IMR-90 (cell line): ENCODE measurements at regions not wholly inside any gene's neighbourhood (a gene's known extent, or its start where the extent isn't known, plus 50 kb on each side); places are given as distances from the start of the nearest gene placed in this dataset.

ENCODE experiments used
- ATAC-seq: fragments of 200-7000 bp; cut with Tn5 transposase; 2 replicates; pipeline ENCODE4 v1.9.1; 2020; ENCODE audit warnings: low read depth, mild to moderate bottlenecking, moderate library complexity
- BruUV-seq: library from RNA; stranded (reverse); fragments of 400-500 nt; replicated peaks from 2 replicates; lab custom pipeline; 2021; lab: Mats Ljungman, UMichigan
- CTCF ChIA-PET: fragments of 300-600 bp; formaldehyde crosslinking; extraction: SDS; loops from one replicate; lab custom pipeline; 2021; ENCODE audit warnings: antibody characterized with exemption; lab: Yijun Ruan, JAX
- POLR2A ChIA-PET: fragments of 300-600 bp; sonication (Branson Sonifier 250); formaldehyde crosslinking; loops from one replicate; lab custom pipeline; 2022; ENCODE audit warnings: antibody characterized with exemption; ENCODE audit not compliant: unreplicated experiment; lab: Charles Lee
- DNase-seq: peaks from one replicate; pipeline ENCODE4 v3.0.0; 2013
- H2AFZ ChIP-seq: replicated peaks from 2 replicates; pipeline ENCODE3; 2013; ENCODE audit warnings: low read length, mild to moderate bottlenecking; ENCODE audit not compliant: poor library complexity
- H2AK5ac ChIP-seq: 2 replicates; pipeline ENCODE4 v1.6.1; 2013; ENCODE audit warnings: low read depth, low read length, inconsistent platforms
- H2AK9ac ChIP-seq: replicated peaks from 2 replicates; pipeline ENCODE3; 2013; ENCODE audit warnings: mild to moderate bottlenecking, low read depth, low read length, moderate library complexity; ENCODE audit not compliant: poor library complexity
- H2BK120ac ChIP-seq: 2 replicates; pipeline ENCODE4 v1.6.1; 2013; ENCODE audit warnings: low read depth, low read length, inconsistent platforms
- H2BK15ac ChIP-seq: 3 replicates; pipeline ENCODE4 v1.6.1; 2013; ENCODE audit warnings: low read depth, low read length, inconsistent platforms
- H2BK20ac ChIP-seq: 2 replicates; pipeline ENCODE4 v1.6.1; 2013; ENCODE audit warnings: low read depth, mild to moderate bottlenecking, inconsistent platforms, low read length, moderate library complexity
- H2BK5ac ChIP-seq: 2 replicates; pipeline ENCODE4 v1.6.1; 2013; ENCODE audit warnings: mild to moderate bottlenecking, low read depth, low read length, inconsistent platforms; ENCODE audit not compliant: poor library complexity, severe bottlenecking
- H3K14ac ChIP-seq: replicated peaks from 2 replicates; pipeline ENCODE4 v1.6.1; 2013; ENCODE audit warnings: low read depth, low read length, inconsistent platforms
- H3K18ac ChIP-seq: 2 replicates; pipeline ENCODE4 v1.6.1; 2013; ENCODE audit warnings: low read depth, low read length, control low read depth
- H3K23ac ChIP-seq: 2 replicates; pipeline ENCODE4 v1.6.1; 2013; ENCODE audit warnings: low read depth, low read length, inconsistent platforms
- H3K27ac ChIP-seq: 2 replicates; pipeline ENCODE4 v1.5.1; 2013; ENCODE audit warnings: mild to moderate bottlenecking, control low read depth, low read length; ENCODE audit not compliant: insufficient read depth
- H3K27me3 ChIP-seq: 2 replicates; pipeline ENCODE4 v1.6.1; 2013; ENCODE audit warnings: low read length; ENCODE audit not compliant: control insufficient read depth, insufficient read depth
- H3K36me3 ChIP-seq: 2 replicates; pipeline ENCODE4 v1.6.1; 2013; ENCODE audit warnings: low read length, mixed read lengths; ENCODE audit not compliant: control insufficient read depth, insufficient read depth
- H3K4ac ChIP-seq: 2 replicates; pipeline ENCODE4 v1.6.1; 2013; ENCODE audit warnings: low read depth, low read length, inconsistent platforms
- H3K4me1 ChIP-seq: 2 replicates; pipeline ENCODE4 v1.6.1; 2013; ENCODE audit warnings: low read length, mixed read lengths; ENCODE audit not compliant: control insufficient read depth, insufficient read depth
- H3K4me2 ChIP-seq: 2 replicates; pipeline ENCODE4 v1.6.1; 2013; ENCODE audit warnings: low read depth, mild to moderate bottlenecking, control low read depth, low read length, moderate library complexity
- H3K4me3 ChIP-seq: 2 replicates; pipeline ENCODE4 v1.5.1; 2013; ENCODE audit warnings: low read depth, mild to moderate bottlenecking, control low read depth, low read length, moderate library complexity; ENCODE audit not compliant: insufficient read depth
- H3K56ac ChIP-seq: 2 replicates; pipeline ENCODE4 v1.6.1; 2013; ENCODE audit warnings: low read length, inconsistent platforms; ENCODE audit not compliant: insufficient read depth; ENCODE audit errors: extremely low read depth
- H3K79me1 ChIP-seq, 2 experiments: 2 replicates each; pipeline ENCODE4 v1.6.1; 2013; ENCODE audit warnings: low read length in 2 of 2, inconsistent platforms in 1 of 2, low read depth in 1 of 2
- H3K9ac ChIP-seq: 2 replicates; pipeline ENCODE4 v1.6.1; 2013; ENCODE audit warnings: low read depth, low read length, control low read depth
- H3K9me1 ChIP-seq: 2 replicates; pipeline ENCODE4 v1.6.1; 2013; ENCODE audit warnings: low read length, inconsistent platforms; ENCODE audit not compliant: insufficient read depth
- H3K9me3 ChIP-seq: 2 replicates; pipeline ENCODE4 v1.6.1; 2013; ENCODE audit warnings: low read length; ENCODE audit not compliant: control insufficient read depth, insufficient read depth
- H4K20me1 ChIP-seq: 2 replicates; pipeline ENCODE4 v1.6.1; 2013; ENCODE audit warnings: low read length, inconsistent platforms; ENCODE audit not compliant: insufficient read depth
- H4K5ac ChIP-seq: 2 replicates; pipeline ENCODE4 v1.6.1; 2013; ENCODE audit warnings: mild to moderate bottlenecking, low read depth, low read length, control low read depth
- H4K8ac ChIP-seq, 2 experiments: 2 replicates each; pipeline ENCODE4 v1.6.1; 2013; ENCODE audit warnings: low read depth in 2 of 2, low read length in 2 of 2, control low read depth in 1 of 2, inconsistent platforms in 1 of 2
- H4K91ac ChIP-seq: 2 replicates; pipeline ENCODE4 v1.6.1; 2013; ENCODE audit warnings: low read depth, low read length, inconsistent platforms; ENCODE audit not compliant: insufficient read depth
- MAFK ChIP-seq: IDR thresholded peaks from 2 replicates; pipeline ENCODE4 v1.6.1; 2012; ENCODE audit warnings: low read depth, low read length, improper control_type of control experiment
- MAZ ChIP-seq: IDR thresholded peaks from 2 replicates; pipeline ENCODE4 v1.6.1; 2012; ENCODE audit warnings: low read depth, mild to moderate bottlenecking, low read length, improper control_type of control experiment, moderate library complexity, borderline replicate concordance
- MXI1 ChIP-seq: IDR thresholded peaks from 2 replicates; pipeline ENCODE4 v1.6.1; 2012; ENCODE audit warnings: low read depth, mild to moderate bottlenecking, low read length, moderate library complexity, borderline replicate concordance
- RCOR1 ChIP-seq: IDR thresholded peaks from 2 replicates; pipeline ENCODE4 v1.6.1; 2012; ENCODE audit warnings: mild to moderate bottlenecking, low read length, improper control_type of control experiment; ENCODE audit not compliant: insufficient replicate concordance
- RFX5 ChIP-seq: IDR thresholded peaks from 2 replicates; pipeline ENCODE4 v1.8.0; 2012; ENCODE audit warnings: low read depth, mild to moderate bottlenecking, low read length, moderate library complexity
- SMC3 ChIP-seq: fragments of 150-350 bp; IDR thresholded peaks from 2 replicates; pipeline ENCODE4 v1.6.1; 2016; ENCODE audit warnings: low read depth, mild to moderate bottlenecking, antibody characterized with exemption, low read length, moderate library complexity
- USF2 ChIP-seq: fragments of 150-350 bp; IDR thresholded peaks from 2 replicates; pipeline ENCODE4 v1.6.1; 2017; ENCODE audit warnings: mild to moderate bottlenecking, antibody characterized with exemption, low read length, low read depth
- WGBS, 2 experiments: methylation state at CpG; one replicate each; pipeline versions ENCODE4 v1.1.5 to v1.1.7; 2013; ENCODE audit warnings: missing lambda C conversion rate in 2 of 2; ENCODE audit not compliant: insufficient read length in 1 of 2; ENCODE audit errors: extremely low coverage in 2 of 2; 5-methylcytosine and 5-hydroxymethylcytosine counted together
- dilution Hi-C: fragments of 300-500 bp; cut with HindIII; formaldehyde crosslinking; loops from one replicate; pipeline ENCODE4 v1.14.3; 2018; ENCODE audit warnings: low sequenced_read_pairs; ENCODE audit not compliant: unreplicated experiment
- in situ Hi-C: fragments of 300-500 bp; cut with MboI; formaldehyde crosslinking; loops from 3 replicates; pipeline ENCODE4 v1.14.3; 2019; ENCODE audit warnings: low sequenced_read_pairs, inconsistent platforms, mixed read lengths
- intact Hi-C: fragments of 100-400 bp; cut with micrococcal nuclease; formaldehyde crosslinking; loops from 2 replicates; pipeline ENCODE4 v1.10.0; 2022

- in situ Hi-C loops (no loop called here), intact Hi-C loops (loop anchor here (2.0 kb wide), 1 partner anchor 78 kb away; no protein-coding TSS in a partner anchor), dilution Hi-C loops (no loop called here)
- no peak for ATAC-seq
- Histone ChIP-seq H3K9ac (no peak overlapping the region), H2AK5ac (no peak overlapping the region), H3K36me3 (no peaks in the 10 kb centered on the region), H4K8ac (no peak overlapping the region), H3K9me1 (no peaks in the 10 kb centered on the region), H3K4ac (no peak overlapping the region), H3K56ac (no peak overlapping the region), H2AFZ (no peak overlapping the region), H3K4me1 (no peaks in the 10 kb centered on the region), H2BK5ac (no peak overlapping the region), H2AK9ac (no peak overlapping the region), H3K27ac (no peak overlapping the region), H3K27me3 (no peaks in the 10 kb centered on the region), H3K14ac (no peak overlapping the region), H3K4me3 (no peak overlapping the region), H2BK15ac (no peak overlapping the region), H4K91ac (no peak overlapping the region), H3K23ac (no peak overlapping the region), H2BK120ac (no peak overlapping the region), H4K5ac (no peak overlapping the region), H3K9me3 (no peaks in the 10 kb centered on the region; the same call in 1 of the 2 replicates), H2BK20ac (no peak overlapping the region), H3K79me1 (no peaks in the 10 kb centered on the region), H3K18ac (no peak overlapping the region), H4K20me1 (no peaks in the 10 kb centered on the region), H3K4me2 (no peak overlapping the region)
- no CpG with 5 or more reads among the region's 4 CpGs for WGBS, 2 experiments
- ChIA-PET CTCF (no interaction called here), POLR2A (no interaction called here)
- TF ChIP-seq MAFK (no peak), RFX5 (no peak), MXI1 (no peak), SMC3 (no peak), MAZ (no peak), RCOR1 (no peak), USF2 (no peak)
- BruUV-seq, result no TSS peak
- DNase-seq, result no peak
These were observed 959.7 kb upstream of the LCORL start for GRCh38 chr4:18981234-18981615.
